DOHH2 (cell line): ENCODE measurements at regions not wholly inside any gene's neighbourhood (a gene's known extent, or its start where the extent isn't known, plus 50 kb on each side); places are given as distances from the start of the nearest gene placed in this dataset.

ENCODE experiments used
- H3F3A ChIP-seq: fragments of 200-600 bp; sonication (generic), shearing (Covaris generic); 2 replicates; pipeline ENCODE4 v1.6.0; 2016; ENCODE audit warnings: antibody characterized with exemption, mild to moderate bottlenecking; ENCODE audit not compliant: control insufficient read depth, insufficient read depth
- H3K27ac ChIP-seq: fragments of 200-600 bp; sonication (generic); 2 replicates; pipeline ENCODE4 v1.5.1; 2014; ENCODE audit warnings: low read depth, mild to moderate bottlenecking, low read length, moderate library complexity
- H3K27me3 ChIP-seq: fragments of 200-600 bp; sonication (generic); 2 replicates; pipeline ENCODE4 v1.6.1; 2014; ENCODE audit warnings: mild to moderate bottlenecking, low read length, mixed read lengths; ENCODE audit not compliant: control insufficient read depth
- H3K36me3 ChIP-seq: fragments of 200-600 bp; sonication (generic); 2 replicates; pipeline ENCODE4 v1.6.1; 2014; ENCODE audit warnings: mild to moderate bottlenecking, low read length, moderate library complexity, mixed read lengths; ENCODE audit not compliant: control insufficient read depth
- H3K4me1 ChIP-seq: fragments of 200-600 bp; sonication (generic); 2 replicates; pipeline ENCODE4 v1.6.1; 2014; ENCODE audit warnings: mild to moderate bottlenecking, low read length, mixed read lengths; ENCODE audit not compliant: control insufficient read depth
- H3K4me2 ChIP-seq: fragments of 200-600 bp; sonication (generic); 2 replicates; pipeline ENCODE4 v1.6.0; 2014; ENCODE audit warnings: mild to moderate bottlenecking, low read length, moderate library complexity
- H3K4me3 ChIP-seq: fragments of 200-600 bp; sonication (generic); 2 replicates; pipeline ENCODE4 v1.5.1; 2014; ENCODE audit warnings: mild to moderate bottlenecking, low read length, mixed read lengths
- H3K79me2 ChIP-seq: fragments of 200-600 bp; sonication (generic); 2 replicates; pipeline ENCODE4 v1.6.1; 2014; ENCODE audit warnings: mild to moderate bottlenecking, low read length, mixed read lengths; ENCODE audit not compliant: control insufficient read depth
- H3K9me2 ChIP-seq: fragments of 200-600 bp; sonication (generic); replicated peaks from 2 replicates; pipeline ENCODE4 v1.6.1; 2014; ENCODE audit warnings: mild to moderate bottlenecking, low read length, mixed read lengths; ENCODE audit not compliant: control insufficient read depth
- H3K9me3 ChIP-seq: fragments of 200-600 bp; sonication (generic); 2 replicates; pipeline ENCODE4 v1.6.1; 2014; ENCODE audit warnings: antibody characterized with exemption, low read length, mixed read lengths; ENCODE audit not compliant: control insufficient read depth, insufficient read depth
- H4K20me1 ChIP-seq: fragments of 200-600 bp; sonication (generic); 2 replicates; pipeline ENCODE4 v1.6.0; 2014; ENCODE audit warnings: low read depth, mild to moderate bottlenecking, antibody characterized with exemption, low read length, moderate library complexity; ENCODE audit not compliant: control insufficient read depth, insufficient read depth
- CTCF ChIP-seq: fragments of 200-600 bp; sonication (generic); IDR thresholded peaks from one replicate; pipeline ENCODE4 v1.5.1; 2014; ENCODE audit warnings: antibody characterized with exemption, mild to moderate bottlenecking, low read depth, low read length; ENCODE audit not compliant: poor library complexity, severe bottlenecking
- EZH2phosphoT487 ChIP-seq: fragments of 200-600 bp; sonication (generic); IDR thresholded peaks from 2 replicates; pipeline ENCODE4 v1.6.1; 2017; ENCODE audit warnings: borderline replicate concordance, mild to moderate bottlenecking, antibody characterized with exemption, low read length, moderate library complexity, mixed read lengths

GRCh38 chr13:108005231-108005630 is 210.1 kb downstream of the LIG4 start:
- Histone ChIP-seq H3K27ac (no peak overlapping the region), H3K4me3 (no peak overlapping the region), H3K4me2 (no peak overlapping the region), H3K79me2 (no peaks in the 10 kb centered on the region), H3K9me2 (no peaks in the 10 kb centered on the region), H3K9me3 (no peaks in the 10 kb centered on the region), H3K27me3 (no peaks in the 10 kb centered on the region), H3K4me1 (no peaks in the 10 kb centered on the region), H3K36me3 (no peaks in the 10 kb centered on the region), H3F3A (no peaks in the 10 kb centered on the region), H4K20me1 (no peaks in the 10 kb centered on the region)
- TF ChIP-seq EZH2phosphoT487 (no peak), CTCF (no peak)

GRCh38 chr13:108003626-108004025 is 211.7 kb downstream of the LIG4 start:
- Histone ChIP-seq H4K20me1 (no peaks in the 10 kb centered on the region), H3K36me3 (no peaks in the 10 kb centered on the region), H3K4me1 (no peaks in the 10 kb centered on the region), H3K79me2 (no peaks in the 10 kb centered on the region), H3F3A (no peaks in the 10 kb centered on the region), H3K9me2 (no peaks in the 10 kb centered on the region), H3K27ac (no peak overlapping the region), H3K9me3 (no peaks in the 10 kb centered on the region), H3K4me3 (no peak overlapping the region), H3K4me2 (no peak overlapping the region), H3K27me3 (no peaks in the 10 kb centered on the region)
- TF ChIP-seq CTCF (no peak), EZH2phosphoT487 (no peak)

- no peak for TF ChIP-seq CTCF
- Histone ChIP-seq H3K79me2 (no peaks in the 10 kb centered on the region), H3F3A (no peaks in the 10 kb centered on the region), H3K27me3 (no peaks in the 10 kb centered on the region), H3K9me2 (no peaks in the 10 kb centered on the region), H3K4me2 (no peak overlapping the region), H3K4me1 (no peaks in the 10 kb centered on the region), H3K27ac (no peak overlapping the region), H3K4me3 (no peak overlapping the region), H3K9me3 (no peaks in the 10 kb centered on the region), H3K36me3 (no peaks in the 10 kb centered on the region), H4K20me1 (no peaks in the 10 kb centered on the region)
Observed at GRCh38 chr13:108000998-108001397, 214.3 kb downstream of the LIG4 start.

GRCh38 chr13:107999751-108000150 is 215.6 kb downstream of the LIG4 start:
- no peak overlapping the region for H3K27ac ChIP-seq
- TF ChIP-seq CTCF (no peak), EZH2phosphoT487 (no peak)

More at GRCh38 chr13:107999751-108000150, 215.6 kb downstream of the LIG4 start:
- Histone ChIP-seq H3K79me2 (no peaks in the 10 kb centered on the region), H3K4me3 (no peak overlapping the region), H3K4me2 (no peak overlapping the region), H3K36me3 (no peaks in the 10 kb centered on the region), H4K20me1 (no peaks in the 10 kb centered on the region), H3K9me2 (no peaks in the 10 kb centered on the region), H3F3A (no peaks in the 10 kb centered on the region), H3K4me1 (no peaks in the 10 kb centered on the region), H3K27me3 (no peaks in the 10 kb centered on the region), H3K9me3 (no peaks in the 10 kb centered on the region)
